Stimulated activated CD4-positive, alpha-beta T cell treated with anti-CD3 and anti-CD28 coated beads, Interleukin-2, amount 100 ng/mL, for 48 hours (primary cell): ENCODE measurements at regions not wholly inside any gene's neighbourhood (a gene's known extent, or its start where the extent isn't known, plus 50 kb on each side); places are given as distances from the start of the nearest gene placed in this dataset.

ENCODE experiments used
- DNase-seq, 2 donors: peaks; one replicate each; pipeline ENCODE4 v3.0.0-alpha.2; 2020

DNA sequence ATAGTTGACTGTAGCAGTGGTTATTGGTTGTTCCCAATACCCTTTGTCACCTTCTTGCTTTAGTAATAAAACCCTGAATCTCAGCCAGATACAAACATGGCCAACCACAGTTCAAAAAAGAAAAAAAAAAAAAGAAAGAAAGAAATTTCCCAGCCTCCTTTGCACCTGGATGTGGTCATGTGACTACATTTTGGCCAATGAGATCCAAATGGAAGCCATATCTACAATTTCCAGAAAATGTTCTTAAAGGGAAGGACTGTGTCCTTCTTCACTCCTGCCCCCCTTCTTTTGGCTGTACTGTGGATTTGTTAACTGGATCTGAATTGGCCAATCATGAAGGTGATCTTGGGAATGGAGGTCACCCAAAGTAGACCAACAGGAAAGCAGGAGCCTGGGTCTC, 141.9 kb downstream of the SOX9 start:
- no peak for DNase-seq

DNA sequence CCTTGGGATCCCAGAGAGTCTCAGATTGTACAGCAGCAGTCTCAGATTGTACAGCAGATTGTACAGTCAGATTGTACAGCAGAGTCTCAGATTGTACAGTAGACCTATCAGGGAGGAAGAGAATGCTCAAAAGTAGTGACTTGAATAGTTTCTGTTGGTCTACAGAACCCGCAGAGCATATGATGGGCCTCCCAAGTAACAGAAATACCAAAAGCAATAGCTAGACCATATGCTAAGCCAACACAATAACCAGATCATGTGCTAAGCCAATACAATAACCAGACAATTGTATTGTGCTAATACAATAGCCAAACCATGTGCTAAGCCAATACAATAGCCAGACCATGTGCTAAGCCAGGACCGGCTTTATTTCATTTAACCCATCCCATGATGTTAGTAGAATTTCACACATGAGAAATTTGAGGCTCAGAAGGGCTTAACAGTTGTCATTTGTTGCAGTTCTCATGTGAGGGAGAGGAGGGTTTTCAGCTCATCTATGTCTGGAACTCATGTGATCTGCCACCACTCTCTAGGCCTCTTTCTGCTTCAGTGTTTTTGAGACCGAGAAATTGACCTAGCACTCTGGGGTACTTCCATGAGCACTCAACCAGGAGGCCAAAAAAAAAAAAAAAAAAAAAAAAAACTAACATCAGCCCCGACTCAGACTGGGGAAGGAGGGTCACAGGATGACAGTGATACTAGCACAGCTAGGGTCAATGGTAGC, 144.0 kb downstream of the SOX9 start:
- no peak for DNase-seq

DNA sequence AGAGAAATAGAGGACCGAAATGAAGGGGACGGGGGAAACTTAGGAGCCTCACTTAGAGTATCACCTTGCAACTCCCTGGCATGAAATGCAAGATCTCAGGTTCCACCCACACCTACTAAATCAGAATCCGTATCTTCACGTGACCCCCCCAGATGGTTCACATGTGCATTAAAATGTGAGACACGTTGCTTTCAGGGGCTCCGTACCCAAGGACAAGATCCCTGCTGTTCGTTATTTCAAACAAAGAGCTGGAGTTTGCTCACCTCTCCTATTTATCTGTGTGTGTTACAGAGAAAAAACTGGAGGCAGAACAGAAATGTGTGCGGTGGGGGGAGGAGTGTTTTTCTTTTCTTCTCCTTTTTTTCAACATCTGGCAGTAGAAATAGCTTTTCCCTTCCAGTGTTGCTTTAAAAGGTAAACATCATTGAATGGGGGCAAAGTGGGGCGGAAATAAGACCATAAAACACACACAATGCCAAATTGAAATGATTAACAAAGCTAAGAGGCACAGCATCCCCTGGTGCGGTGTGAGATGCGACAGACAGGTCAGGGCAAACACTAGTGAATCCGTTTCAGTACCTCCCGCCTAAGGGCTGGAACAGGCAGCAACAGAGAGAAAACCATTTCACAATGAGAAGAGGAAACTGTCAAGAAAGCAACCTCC, 145.4 kb downstream of the SOX9 start:
- no peak for DNase-seq

- no peak for DNase-seq
Measured at GRCh38 chr17:72267601-72268000, 146.8 kb downstream of the SOX9 start.

- DNase-seq: no peak
Measured at GRCh38 chr17:72268431-72268830, 147.6 kb downstream of the SOX9 start.

DNA sequence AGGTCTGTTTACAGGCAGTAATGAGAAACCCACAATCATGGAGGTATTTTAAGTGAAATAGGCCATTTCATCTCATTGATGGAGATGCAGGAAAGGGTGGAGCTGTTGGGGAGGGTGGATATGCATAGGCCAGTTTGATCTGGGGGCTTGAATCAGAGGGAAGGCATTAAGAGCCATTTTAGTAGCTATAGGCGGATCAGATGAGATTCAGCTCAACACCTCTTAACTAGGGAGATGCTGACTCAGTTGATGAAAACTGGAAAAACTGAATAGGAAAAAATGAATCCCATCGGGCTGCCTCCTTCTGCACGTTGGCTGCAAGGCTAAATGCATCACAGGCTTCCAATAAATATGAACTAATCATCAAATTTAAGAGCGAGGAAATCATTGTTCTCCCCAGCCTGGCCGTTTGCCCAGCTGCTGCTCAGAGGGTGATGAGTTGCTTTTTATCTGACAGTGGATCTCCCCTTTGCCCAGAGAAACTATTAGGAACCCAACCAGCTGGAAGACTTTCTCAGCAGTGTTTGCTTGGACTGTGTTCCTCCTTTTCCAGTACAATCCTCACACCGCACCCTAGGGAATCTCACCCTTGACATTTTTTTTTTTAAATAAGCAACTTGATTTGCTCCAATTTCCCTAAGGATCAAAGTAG, 149.6 kb downstream of the SOX9 start:
- no peak for DNase-seq

- no peak for DNase-seq
Measured at GRCh38 chr17:72271603-72272002, 150.8 kb downstream of the SOX9 start.

- DNase-seq: no peak
Measured at GRCh38 chr17:72273289-72274056, 152.7 kb downstream of the SOX9 start.

- DNase-seq: no peak
Measured at GRCh38 chr17:72274614-72275013, 153.8 kb downstream of the SOX9 start.

- DNase-seq: no peak
Measured at GRCh38 chr17:72280881-72281280, 160.1 kb downstream of the SOX9 start.

- no peak for DNase-seq
Measured at GRCh38 chr17:72282439-72283029, 161.7 kb downstream of the SOX9 start.

DNA sequence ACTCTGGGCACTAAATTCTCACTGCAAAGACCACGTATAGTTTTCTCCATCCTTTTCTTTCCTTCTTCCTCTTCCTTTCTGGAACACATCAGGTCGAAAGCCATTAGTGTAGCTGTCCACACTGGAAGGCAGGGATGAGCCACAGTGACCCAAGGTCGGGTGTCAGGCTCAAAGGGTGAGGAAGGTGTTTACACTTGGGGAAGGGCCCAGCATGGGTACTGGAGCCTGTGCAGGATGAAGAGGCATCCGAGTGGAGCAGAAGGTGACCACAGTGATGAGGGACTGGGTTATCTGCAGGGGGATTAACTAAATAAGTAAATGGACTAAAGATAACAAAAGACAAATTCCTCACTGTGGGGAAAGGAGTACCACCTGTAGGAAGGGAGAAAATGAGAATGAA, 164.0 kb downstream of the SOX9 start:
- no peak for DNase-seq

DNA sequence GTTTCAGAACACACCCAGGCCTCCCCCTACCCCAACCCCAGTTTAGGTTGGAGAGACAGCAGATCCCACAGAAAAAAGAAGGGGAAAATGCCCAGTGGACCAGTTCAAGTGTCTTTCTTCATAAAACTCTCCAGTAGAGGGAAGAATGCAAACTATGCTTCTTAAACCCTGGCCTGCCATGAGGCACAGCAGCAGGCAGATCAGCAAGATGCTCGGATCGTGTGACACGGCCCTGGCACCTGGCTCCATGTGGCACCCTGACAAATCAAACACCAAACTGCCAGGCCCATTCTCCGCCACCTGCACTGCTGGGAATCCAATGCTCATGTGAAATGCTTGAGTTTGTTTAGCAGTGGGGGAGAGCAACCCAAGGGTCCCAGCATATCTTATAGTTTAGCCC, 166.8 kb downstream of the SOX9 start:
- no peak for DNase-seq

GRCh38 chr17:72294487-72294893, 173.7 kb downstream of the SOX9 start:
- DNase-seq: no peak

GRCh38 chr17:72295916-72296315, 175.1 kb downstream of the SOX9 start:
- DNase-seq: no peak

DNA sequence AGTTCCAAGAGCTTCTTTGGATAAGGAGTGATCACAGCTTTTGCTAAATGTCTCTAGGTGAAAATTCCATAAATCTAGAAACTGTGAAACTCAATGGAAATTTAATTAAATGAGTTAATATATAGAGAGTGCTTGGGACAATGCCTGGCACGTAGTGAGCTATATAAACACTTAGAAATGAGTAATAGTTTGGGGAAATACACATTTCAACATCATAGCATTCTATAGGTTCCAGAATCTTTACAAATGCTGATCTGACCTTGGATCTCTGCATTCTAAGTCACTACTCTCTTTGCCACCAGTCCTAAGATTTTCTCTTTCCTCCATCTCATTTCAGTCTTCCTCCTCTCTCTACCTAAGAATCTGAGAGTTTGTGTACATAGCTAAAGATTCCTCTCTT, 175.6 kb downstream of the SOX9 start:
- DNase-seq: no peak

GRCh38 chr17:72297326-72298115, 176.7 kb downstream of the SOX9 start:
- no peak for DNase-seq

DNA sequence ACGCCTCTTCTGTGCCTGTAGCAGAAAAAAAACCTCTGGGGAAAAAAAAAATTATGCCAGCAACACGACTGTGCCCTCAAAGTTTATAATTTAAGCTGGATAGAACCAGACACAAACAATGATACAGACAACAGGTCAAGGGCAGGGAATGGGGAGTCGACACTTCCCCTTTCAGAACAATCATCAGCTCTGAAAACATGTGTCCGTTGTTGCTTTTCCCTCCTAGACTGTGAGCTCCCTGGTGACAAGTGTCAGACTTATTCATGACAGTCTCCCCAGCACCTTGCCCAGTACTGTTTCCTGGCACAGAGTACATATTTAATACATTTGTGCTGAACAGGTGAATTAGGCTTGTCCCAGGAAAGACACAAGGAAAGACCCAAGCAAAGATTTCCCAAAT, 178.3 kb downstream of the SOX9 start:
- no peak for DNase-seq

DNA sequence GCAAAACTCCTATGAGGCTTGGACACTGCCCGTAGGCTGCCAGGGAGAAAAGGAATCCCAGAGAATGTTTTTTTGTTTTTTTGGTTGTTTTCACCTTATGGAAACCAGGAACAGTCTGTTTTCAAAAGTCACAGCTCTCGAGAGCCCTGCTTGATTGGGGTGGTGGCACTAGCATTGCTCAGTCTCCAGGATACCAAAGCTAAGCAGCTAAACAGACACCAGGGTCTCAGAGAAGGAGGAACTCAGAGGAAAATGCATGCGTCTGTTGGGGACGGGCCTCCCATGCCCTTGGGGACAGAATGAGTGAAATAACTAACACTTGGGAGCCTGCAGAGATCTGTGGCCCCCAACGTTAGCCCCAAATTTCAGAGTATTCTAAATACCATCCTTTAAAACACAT, 178.8 kb downstream of the SOX9 start:
- no peak for DNase-seq

DNA sequence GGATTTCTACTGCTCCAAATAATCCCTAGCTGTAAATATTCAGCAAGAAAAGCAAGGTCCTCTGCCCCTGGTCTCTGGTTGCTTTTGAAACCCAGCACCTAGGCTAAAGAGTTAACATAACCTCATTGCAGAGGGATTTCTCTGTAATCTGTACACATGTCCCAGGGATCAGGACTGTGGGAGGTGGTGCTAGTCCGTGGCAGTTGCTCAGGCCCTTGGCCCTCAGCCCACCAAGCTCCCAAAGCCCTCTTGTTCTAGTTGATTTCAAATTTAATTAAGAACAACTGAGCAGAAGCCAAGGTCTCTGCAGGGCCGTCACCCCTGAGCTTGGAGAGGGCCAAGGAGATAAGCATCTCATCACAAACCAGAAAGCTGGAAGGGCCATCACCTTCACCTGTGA, 181.1 kb downstream of the SOX9 start:
- no peak for DNase-seq

DNA sequence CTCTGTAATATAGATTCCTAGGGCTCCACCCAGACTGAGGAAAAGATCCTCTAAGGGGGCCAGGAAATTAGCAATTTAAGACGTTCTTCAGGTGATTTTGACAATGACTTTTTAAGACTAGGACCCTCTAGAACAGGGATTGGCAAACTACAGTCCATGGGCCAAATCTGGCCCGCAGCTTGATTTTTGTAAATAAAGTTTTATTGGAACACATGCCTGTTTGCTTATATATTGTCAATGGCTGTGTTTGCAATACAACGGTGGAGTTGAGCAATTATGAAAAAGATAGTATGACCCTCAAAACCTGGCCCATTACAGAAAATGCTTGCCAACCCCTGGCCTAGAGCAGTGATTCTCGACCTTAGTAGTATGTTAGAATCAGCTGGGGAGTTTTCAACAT, 181.9 kb downstream of the SOX9 start:
- DNase-seq: no peak
